Spleen (tissue), 7 donors: ENCODE measurements at regions not wholly inside any gene's neighbourhood (a gene's known extent, or its start where the extent isn't known, plus 50 kb on each side); places are given as distances from the start of the nearest gene placed in this dataset.
"Not testable (repeated sequence)": the region's sequence is repeated elsewhere in the genome, so short reads cannot be mapped to it uniquely, and the experiment has no call there.

Experiments
- CTCF ChIP-seq, 11 experiments: fragments of 200-600 bp in 7 of 11; fragments of 450-650 bp in 4 of 11; sonication (generic) in 4 of 11; IDR thresholded peaks in 8 of 11; conservative IDR thresholded peaks in 3 of 11; 1 replicate in 7 of 11; 2 replicates in 4 of 11; pipeline versions ENCODE4 v1.4.0 to v1.8.0; 2016 to 2021; ENCODE audit warnings: antibody characterized with exemption in 11 of 11, inconsistent platforms in 4 of 11, mild to moderate bottlenecking in 1 of 11
- POLR2A ChIP-seq, 3 donors: fragments of 450-650 bp; IDR thresholded peaks; one replicate each; pipeline ENCODE4 v1.5.1; 2017; ENCODE audit warnings: antibody characterized with exemption in 3 of 3, mild to moderate bottlenecking in 1 of 3
- POLR2AphosphoS5 ChIP-seq, 3 donors: sonication (generic); formaldehyde crosslinking; IDR thresholded peaks; one replicate each; pipeline ENCODE4 v1.5.1; 2017; ENCODE audit warnings: antibody characterized with exemption in 3 of 3
- donor health status: DM: no; HTN: no; CAD: no; lungs with moderate emphysema.
- donor health status: DM: no; HTN: no; CAD: no.
- donor health status: DM: no; HTN: no; CAD: no.

GRCh38 chr2:138315619-138316018 is 186.0 kb upstream of the SPOPL start:
- not testable (repeated sequence) for TF ChIP-seq CTCF (IDR thresholded peaks at IDR 0.05 in 8 of 11, conservative IDR thresholded peaks at IDR 0.05 in 3 of 11); POLR2AphosphoS5 (IDR thresholded peaks at IDR 0.05); POLR2A (IDR thresholded peaks at IDR 0.05)
